Endothelial cell of umbilical vein (primary cell): ENCODE measurements at regions not wholly inside any gene's neighbourhood (a gene's known extent, or its start where the extent isn't known, plus 50 kb on each side); places are given as distances from the start of the nearest gene placed in this dataset.

Experiments
- EZH2 ChIP-seq: IDR thresholded peaks from 2 replicates; pipeline ENCODE4 v1.6.1; 2012; ENCODE audit warnings: borderline replicate concordance, low read depth, mild to moderate bottlenecking, moderate library complexity, low read length, inconsistent platforms; ENCODE audit not compliant: severe bottlenecking
- FOS ChIP-seq: IDR thresholded peaks from 2 replicates; pipeline ENCODE4 v1.6.1; 2011; ENCODE audit warnings: mild to moderate bottlenecking, low read length, moderate library complexity, borderline replicate concordance; ENCODE audit not compliant: insufficient read depth
- GATA2 ChIP-seq: IDR thresholded peaks from 2 replicates; pipeline ENCODE4 v1.7.0; 2011; ENCODE audit warnings: low read depth, mild to moderate bottlenecking, moderate library complexity, mixed read lengths, low read length; ENCODE audit not compliant: insufficient read length, insufficient read depth
- MYC ChIP-seq: IDR thresholded peaks from one replicate; pipeline ENCODE4 v1.6.1; 2011; ENCODE audit warnings: mild to moderate bottlenecking, low read depth, low read length
- POLR2A ChIP-seq: IDR thresholded peaks from 2 replicates; pipeline ENCODE4 v1.6.1; 2012; ENCODE audit warnings: low read depth, mild to moderate bottlenecking, control low read depth, low read length
- POLR2AphosphoS5 ChIP-seq: IDR thresholded peaks from 2 replicates; pipeline ENCODE4 v1.6.1; 2012; ENCODE audit warnings: low read depth, mild to moderate bottlenecking, control low read depth, low read length, moderate library complexity; ENCODE audit not compliant: insufficient read depth
- TF ChIP-seq, protein P1 (sequence below), 2 donors: IDR thresholded peaks; 1 replicate in 1 of 2; 2 replicates in 1 of 2; pipeline ENCODE4 v1.5.1; 2011; ENCODE audit warnings: low read length in 2 of 2, mild to moderate bottlenecking in 2 of 2, moderate library complexity in 2 of 2, control low read depth in 1 of 2, inconsistent platforms in 1 of 2, low read depth in 1 of 2; ENCODE audit not compliant: insufficient read depth in 1 of 2; ENCODE audit errors: extremely low read depth in 1 of 2

- TF ChIP-seq POLR2AphosphoS5 (no peak), GATA2 (no peak), EZH2 (no peak), MYC (no peak), POLR2A (no peak), FOS (no peak)
- TF ChIP-seq, protein P1, sequence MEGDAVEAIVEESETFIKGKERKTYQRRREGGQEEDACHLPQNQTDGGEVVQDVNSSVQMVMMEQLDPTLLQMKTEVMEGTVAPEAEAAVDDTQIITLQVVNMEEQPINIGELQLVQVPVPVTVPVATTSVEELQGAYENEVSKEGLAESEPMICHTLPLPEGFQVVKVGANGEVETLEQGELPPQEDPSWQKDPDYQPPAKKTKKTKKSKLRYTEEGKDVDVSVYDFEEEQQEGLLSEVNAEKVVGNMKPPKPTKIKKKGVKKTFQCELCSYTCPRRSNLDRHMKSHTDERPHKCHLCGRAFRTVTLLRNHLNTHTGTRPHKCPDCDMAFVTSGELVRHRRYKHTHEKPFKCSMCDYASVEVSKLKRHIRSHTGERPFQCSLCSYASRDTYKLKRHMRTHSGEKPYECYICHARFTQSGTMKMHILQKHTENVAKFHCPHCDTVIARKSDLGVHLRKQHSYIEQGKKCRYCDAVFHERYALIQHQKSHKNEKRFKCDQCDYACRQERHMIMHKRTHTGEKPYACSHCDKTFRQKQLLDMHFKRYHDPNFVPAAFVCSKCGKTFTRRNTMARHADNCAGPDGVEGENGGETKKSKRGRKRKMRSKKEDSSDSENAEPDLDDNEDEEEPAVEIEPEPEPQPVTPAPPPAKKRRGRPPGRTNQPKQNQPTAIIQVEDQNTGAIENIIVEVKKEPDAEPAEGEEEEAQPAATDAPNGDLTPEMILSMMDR (IDR thresholded peaks at IDR 0.05; ENCODE audit: extremely low read depth in 1 of 2, insufficient read depth in 1 of 2, low read depth in 1 of 2, low read length in 2 of 2), result no peak
These were observed 443.0 kb downstream of the TFAP2B start for GRCh38 chr6:51261691-51262090.
